Panc1 (cell line): ENCODE measurements at regions not wholly inside any gene's neighbourhood (a gene's known extent, or its start where the extent isn't known, plus 50 kb on each side); places are given as distances from the start of the nearest gene placed in this dataset.

Source experiments
- ATAC-seq: fragments of 200-7000 bp; cut with Tn5 transposase; 2 replicates; pipeline ENCODE4 v1.9.1; 2020; ENCODE audit warnings: mild to moderate bottlenecking, moderate library complexity
- BruUV-seq: library from RNA; stranded (reverse); fragments of 400-500 nt; replicated peaks from 2 replicates; lab custom pipeline; 2021; lab: Mats Ljungman, UMichigan
- CTCF ChIA-PET: fragments of 300-600 bp; sonication (Branson Sonifier 250); formaldehyde crosslinking; loops from one replicate; lab custom pipeline; 2022; ENCODE audit warnings: antibody characterized with exemption; lab: Charles Lee
- POLR2A ChIA-PET: fragments of 300-600 bp; sonication (Branson Sonifier 250); formaldehyde crosslinking; loops from one replicate; lab custom pipeline; 2022; ENCODE audit warnings: antibody characterized with exemption; lab: Charles Lee
- DNase-seq: peaks from one replicate; pipeline ENCODE4 v3.0.0-alpha.2; 2010; ENCODE audit warnings: low read depth, low spot score
- H3K27ac ChIP-seq: 2 replicates; pipeline ENCODE4 v1.5.1; 2011; ENCODE audit warnings: mild to moderate bottlenecking, low read length, inconsistent platforms
- H3K27me3 ChIP-seq: fragments of 200-500 bp; sonication (Bioruptor generic); 2 replicates; pipeline ENCODE4 v1.6.0; 2014; ENCODE audit warnings: low read length, inconsistent platforms; ENCODE audit not compliant: control insufficient read depth, insufficient read depth
- H3K36me3 ChIP-seq: fragments of 200-500 bp; sonication (Bioruptor generic); 2 replicates; pipeline ENCODE4 v1.5.1; 2014; ENCODE audit warnings: inconsistent platforms, mild to moderate bottlenecking, low read length, moderate library complexity; ENCODE audit not compliant: control insufficient read depth, insufficient read depth
- H3K4me1 ChIP-seq: 2 replicates; pipeline ENCODE4 v1.5.1; 2011; ENCODE audit warnings: inconsistent platforms, mild to moderate bottlenecking, low read length, moderate library complexity; ENCODE audit not compliant: control insufficient read depth, insufficient read depth
- H3K4me3 ChIP-seq, 2 experiments: 2 replicates each; pipeline ENCODE4 v1.5.1; 2011 to 2012; ENCODE audit warnings: low read depth in 2 of 2, low read length in 2 of 2, mild to moderate bottlenecking in 2 of 2, inconsistent platforms in 1 of 2, moderate library complexity in 1 of 2
- H3K9me3 ChIP-seq: fragments of 200-500 bp; sonication (Bioruptor generic); 2 replicates; pipeline ENCODE4 v1.5.1; 2014; ENCODE audit warnings: low read depth, mild to moderate bottlenecking, inconsistent platforms, low read length, moderate library complexity; ENCODE audit not compliant: control insufficient read depth, insufficient read depth
- POLR2AphosphoS5 ChIP-seq: IDR thresholded peaks from 2 replicates; pipeline ENCODE4 v1.6.1; 2012; ENCODE audit warnings: mild to moderate bottlenecking, low read depth, low read length, moderate library complexity
- SIN3A ChIP-seq: IDR thresholded peaks from 2 replicates; pipeline ENCODE4 v1.6.1; 2012; ENCODE audit warnings: low read depth, mild to moderate bottlenecking, low read length, moderate library complexity, borderline replicate concordance; ENCODE audit not compliant: insufficient read depth
- TCF7L2 ChIP-seq: IDR thresholded peaks from 2 replicates; pipeline ENCODE4 v1.6.1; 2011; ENCODE audit warnings: mild to moderate bottlenecking, low read depth, low read length, inconsistent platforms
- in situ Hi-C: cut with HindIII; loops from 2 replicates; pipeline ENCODE4 v1.10.0; 2016; ENCODE audit warnings: low sequenced_read_pairs, low pct_unique_long_range_greater_than_20kb
- intact Hi-C: fragments of 100-400 bp; cut with micrococcal nuclease; formaldehyde crosslinking; loops from one replicate; pipeline ENCODE4 v1.10.0; 2022; ENCODE audit not compliant: unreplicated experiment
- TF ChIP-seq, protein P1 (sequence below): fragments of 450-650 bp; IDR thresholded peaks from 2 replicates; pipeline ENCODE4 v1.5.1; 2017; ENCODE audit warnings: mild to moderate bottlenecking
- TF ChIP-seq, protein P2 (sequence below), 2 experiments: IDR thresholded peaks; 2 replicates each; pipeline ENCODE4 v1.6.1; 2011 to 2012; ENCODE audit warnings: low read depth in 2 of 2, control low read depth in 1 of 2, low read length in 1 of 2, mild to moderate bottlenecking in 1 of 2, moderate library complexity in 1 of 2; ENCODE audit not compliant: insufficient read depth in 1 of 2

DNA sequence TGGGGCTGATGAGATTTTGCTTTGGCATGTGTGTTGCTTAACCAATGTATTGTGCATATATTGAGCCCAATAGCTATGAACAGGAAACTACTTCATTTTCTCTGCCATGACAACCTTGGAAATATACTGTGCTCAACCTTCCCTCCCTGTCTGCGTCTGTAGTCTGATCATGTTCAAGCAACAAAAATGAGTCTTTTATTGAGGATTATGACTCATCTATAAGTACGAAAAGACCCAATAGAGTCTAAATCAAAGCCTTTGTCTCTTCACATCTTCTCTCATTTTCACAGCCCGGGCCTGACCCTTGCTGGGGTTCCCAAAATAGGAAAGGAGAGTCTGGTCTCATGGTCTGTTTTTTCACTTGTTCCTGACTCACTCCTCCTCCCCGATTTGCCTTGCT, 158.2 kb downstream of the CAND1 start:
- TF ChIP-seq, protein P1, sequence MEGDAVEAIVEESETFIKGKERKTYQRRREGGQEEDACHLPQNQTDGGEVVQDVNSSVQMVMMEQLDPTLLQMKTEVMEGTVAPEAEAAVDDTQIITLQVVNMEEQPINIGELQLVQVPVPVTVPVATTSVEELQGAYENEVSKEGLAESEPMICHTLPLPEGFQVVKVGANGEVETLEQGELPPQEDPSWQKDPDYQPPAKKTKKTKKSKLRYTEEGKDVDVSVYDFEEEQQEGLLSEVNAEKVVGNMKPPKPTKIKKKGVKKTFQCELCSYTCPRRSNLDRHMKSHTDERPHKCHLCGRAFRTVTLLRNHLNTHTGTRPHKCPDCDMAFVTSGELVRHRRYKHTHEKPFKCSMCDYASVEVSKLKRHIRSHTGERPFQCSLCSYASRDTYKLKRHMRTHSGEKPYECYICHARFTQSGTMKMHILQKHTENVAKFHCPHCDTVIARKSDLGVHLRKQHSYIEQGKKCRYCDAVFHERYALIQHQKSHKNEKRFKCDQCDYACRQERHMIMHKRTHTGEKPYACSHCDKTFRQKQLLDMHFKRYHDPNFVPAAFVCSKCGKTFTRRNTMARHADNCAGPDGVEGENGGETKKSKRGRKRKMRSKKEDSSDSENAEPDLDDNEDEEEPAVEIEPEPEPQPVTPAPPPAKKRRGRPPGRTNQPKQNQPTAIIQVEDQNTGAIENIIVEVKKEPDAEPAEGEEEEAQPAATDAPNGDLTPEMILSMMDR = no peak
- TF ChIP-seq TCF7L2 (no peak), SIN3A (no peak), POLR2AphosphoS5 (no peak)
- TF ChIP-seq, protein P2, sequence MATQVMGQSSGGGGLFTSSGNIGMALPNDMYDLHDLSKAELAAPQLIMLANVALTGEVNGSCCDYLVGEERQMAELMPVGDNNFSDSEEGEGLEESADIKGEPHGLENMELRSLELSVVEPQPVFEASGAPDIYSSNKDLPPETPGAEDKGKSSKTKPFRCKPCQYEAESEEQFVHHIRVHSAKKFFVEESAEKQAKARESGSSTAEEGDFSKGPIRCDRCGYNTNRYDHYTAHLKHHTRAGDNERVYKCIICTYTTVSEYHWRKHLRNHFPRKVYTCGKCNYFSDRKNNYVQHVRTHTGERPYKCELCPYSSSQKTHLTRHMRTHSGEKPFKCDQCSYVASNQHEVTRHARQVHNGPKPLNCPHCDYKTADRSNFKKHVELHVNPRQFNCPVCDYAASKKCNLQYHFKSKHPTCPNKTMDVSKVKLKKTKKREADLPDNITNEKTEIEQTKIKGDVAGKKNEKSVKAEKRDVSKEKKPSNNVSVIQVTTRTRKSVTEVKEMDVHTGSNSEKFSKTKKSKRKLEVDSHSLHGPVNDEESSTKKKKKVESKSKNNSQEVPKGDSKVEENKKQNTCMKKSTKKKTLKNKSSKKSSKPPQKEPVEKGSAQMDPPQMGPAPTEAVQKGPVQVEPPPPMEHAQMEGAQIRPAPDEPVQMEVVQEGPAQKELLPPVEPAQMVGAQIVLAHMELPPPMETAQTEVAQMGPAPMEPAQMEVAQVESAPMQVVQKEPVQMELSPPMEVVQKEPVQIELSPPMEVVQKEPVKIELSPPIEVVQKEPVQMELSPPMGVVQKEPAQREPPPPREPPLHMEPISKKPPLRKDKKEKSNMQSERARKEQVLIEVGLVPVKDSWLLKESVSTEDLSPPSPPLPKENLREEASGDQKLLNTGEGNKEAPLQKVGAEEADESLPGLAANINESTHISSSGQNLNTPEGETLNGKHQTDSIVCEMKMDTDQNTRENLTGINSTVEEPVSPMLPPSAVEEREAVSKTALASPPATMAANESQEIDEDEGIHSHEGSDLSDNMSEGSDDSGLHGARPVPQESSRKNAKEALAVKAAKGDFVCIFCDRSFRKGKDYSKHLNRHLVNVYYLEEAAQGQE (IDR thresholded peaks at IDR 0.05; ENCODE audit: insufficient read depth in 1 of 2, low read depth in 2 of 2, low read length in 1 of 2) = no peak
- in situ Hi-C loops = no loop called here
- POLR2A ChIA-PET = no interaction called here

DNA sequence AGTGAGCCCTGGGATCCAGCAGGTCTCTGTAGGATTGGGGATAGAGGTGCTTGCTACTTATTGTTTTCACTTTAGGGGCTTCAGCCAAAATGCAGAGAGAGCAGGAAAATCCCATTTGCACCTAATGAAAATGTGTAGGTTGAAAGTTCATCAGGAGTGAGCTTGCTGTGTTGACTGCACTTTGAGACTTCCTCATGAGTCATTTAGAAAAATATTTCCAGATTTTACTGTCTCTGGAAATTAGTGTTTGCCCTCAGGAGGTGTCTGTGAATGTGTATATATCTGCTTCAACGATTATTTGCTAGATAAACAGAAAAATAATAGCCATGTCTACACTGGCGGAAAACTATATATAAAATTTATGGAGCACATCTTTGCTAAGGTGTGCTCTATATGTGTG, 159.3 kb downstream of the CAND1 start:
- H3K27me3 ChIP-seq = 0 out of 2 replicates have a peak, but pooled peaks cover 7% of the 10 kb centered on the region
- no peak overlapping the region for H3K27ac ChIP-seq
- intact Hi-C loops (no loop called here), in situ Hi-C loops (no loop called here)
- no peak for TF ChIP-seq TCF7L2
- TF ChIP-seq, protein P1 = no peak
- TF ChIP-seq, protein P2 (IDR thresholded peaks at IDR 0.05; ENCODE audit: insufficient read depth in 1 of 2, low read depth in 2 of 2, low read length in 1 of 2) = no peak
- no peaks in the 10 kb centered on the region for H3K4me1 ChIP-seq
- CTCF ChIA-PET = no interaction called here
- no peaks in the 10 kb centered on the region for H3K9me3 ChIP-seq
- H3K4me3 ChIP-seq = no peak overlapping the region
- no peaks in the 10 kb centered on the region for H3K36me3 ChIP-seq
- POLR2A ChIA-PET = no interaction called here
- ATAC-seq (no peak), DNase-seq (no peak)
- no TSS peak for BruUV-seq

More for the DNA sequence above, 158.2 kb downstream of the CAND1 start:
- DNase-seq = no peak
- no TSS peak for BruUV-seq
- ATAC-seq = no peak
- H3K4me3 ChIP-seq = no peak overlapping the region
- intact Hi-C loops = no loop called here
- CTCF ChIA-PET = no interaction called here
- H3K9me3 ChIP-seq = no peaks in the 10 kb centered on the region
- H3K27me3 ChIP-seq = 0 out of 2 replicates have a peak, but pooled peaks cover 7% of the 10 kb centered on the region
- no peak overlapping the region for H3K27ac ChIP-seq
- no peaks in the 10 kb centered on the region for H3K36me3 ChIP-seq
- H3K4me1 ChIP-seq = no peaks in the 10 kb centered on the region
